ENCODE measurements at regions not wholly inside any gene's neighbourhood (a gene's known extent, or its start where the extent isn't known, plus 50 kb on each side); places are given as distances from the start of the nearest gene placed in this dataset.

GRCh38 chr13:40275155-40275554 is 391.3 kb downstream of the FOXO1 start:
- H2AFZ ChIP-seq = no peak overlapping the region
- H4K20me1 ChIP-seq (replicated peaks; ENCODE audit: insufficient read depth) = no peaks in the 10 kb centered on the region
- no peak overlapping the region for H3K4me3 Mint-ChIP-seq
- no peaks in the 10 kb centered on the region for H3K9me3 Mint-ChIP-seq
- H3K4me1 ChIP-seq (ENCODE audit: insufficient read depth) = peaks cover 14% of the 10 kb centered on the region
- H3K4me1 Mint-ChIP-seq = peaks cover 28% of the 10 kb centered on the region
- peaks cover 2% of the 10 kb centered on the region for H3K27me3 Mint-ChIP-seq (ENCODE audit: insufficient read depth, low read depth, poor library complexity)
- H3K79me2 ChIP-seq (replicated peaks; ENCODE audit: insufficient read depth) = no peaks in the 10 kb centered on the region
- H3K27ac Mint-ChIP-seq = no peak overlapping the region
- no peak for TF ChIP-seq CTCF (conservative IDR thresholded peaks at IDR 0.05; ENCODE audit: low read depth in 2 of 2)
- no peak for TF ChIP-seq ETS1 (IDR thresholded peaks at IDR 0.05)
- no peak for TF ChIP-seq ZNF331 (CRISPR knock-in tag; IDR thresholded peaks at IDR 0.05; ENCODE audit: low read depth)
- no peaks in the 10 kb centered on the region for H3K36me3 Mint-ChIP-seq (ENCODE audit: low read depth)
- no peak overlapping the region for H3K4me2 ChIP-seq
- no peaks in the 10 kb centered on the region for H3F3A ChIP-seq (replicated peaks; ENCODE audit: low read depth)
- no peaks in the 10 kb centered on the region for H3K27me3 ChIP-seq (ENCODE audit: insufficient read depth)
- H3K36me3 ChIP-seq (ENCODE audit: insufficient read depth) = no peaks in the 10 kb centered on the region
- no peak for DNase-seq (ENCODE audit: low spot score)
- no peak overlapping the region for H3K4me3 ChIP-seq
- H3K27ac ChIP-seq (ENCODE audit: low read depth) = no peak overlapping the region
- H3K9me2 ChIP-seq (ENCODE audit: insufficient read depth) = peaks cover 4% of the 10 kb centered on the region; the same call in 1 of the 2 replicates
- no peak for ATAC-seq

GRCh38 chr13:40275636-40276035 is 390.8 kb downstream of the FOXO1 start:
- Histone ChIP-seq H3K4me2 (no peak overlapping the region), H3K36me3 (ENCODE audit: insufficient read depth) (no peaks in the 10 kb centered on the region), H4K20me1 (replicated peaks; ENCODE audit: insufficient read depth) (no peaks in the 10 kb centered on the region), H3F3A (replicated peaks; ENCODE audit: low read depth) (no peaks in the 10 kb centered on the region), H3K4me1 (ENCODE audit: insufficient read depth) (peaks cover 14% of the 10 kb centered on the region), H3K4me3 (no peak overlapping the region), H3K27ac (ENCODE audit: low read depth) (no peak overlapping the region), H3K79me2 (replicated peaks; ENCODE audit: insufficient read depth) (no peaks in the 10 kb centered on the region), H3K9me2 (ENCODE audit: insufficient read depth) (peaks cover 4% of the 10 kb centered on the region; the same call in 1 of the 2 replicates), H3K27me3 (ENCODE audit: insufficient read depth) (no peaks in the 10 kb centered on the region), H2AFZ (no peak overlapping the region)
- no peaks in the 10 kb centered on the region for H3K36me3 Mint-ChIP-seq (ENCODE audit: low read depth)
- DNase-seq (ENCODE audit: low spot score) (no peak), ATAC-seq (no peak)
- no peaks in the 10 kb centered on the region for H3K9me3 Mint-ChIP-seq
- H3K4me1 Mint-ChIP-seq = peaks cover 28% of the 10 kb centered on the region
- H3K27ac Mint-ChIP-seq = no peak overlapping the region
- peaks cover 2% of the 10 kb centered on the region for H3K27me3 Mint-ChIP-seq (ENCODE audit: insufficient read depth, low read depth, poor library complexity)
- H3K4me3 Mint-ChIP-seq = no peak overlapping the region
- TF ChIP-seq NANOG (IDR thresholded peaks at IDR 0.05; ENCODE audit: borderline replicate concordance) = no peak
- no peak for TF ChIP-seq JUNB (IDR thresholded peaks at IDR 0.05; ENCODE audit: unreplicated experiment)
- no peak for TF ChIP-seq REST (IDR thresholded peaks at IDR 0.05; ENCODE audit: unreplicated experiment)
- no peak for TF ChIP-seq CTCF (conservative IDR thresholded peaks at IDR 0.05; ENCODE audit: low read depth in 2 of 2)
- TF ChIP-seq EZH2 (IDR thresholded peaks at IDR 0.05; ENCODE audit: low read depth, unreplicated experiment) = no peak
- TF ChIP-seq CREB1 (CRISPR knock-in tag; IDR thresholded peaks at IDR 0.05; ENCODE audit: low read depth) = no peak
- no peak for TF ChIP-seq ZNF114 (CRISPR knock-in tag; IDR thresholded peaks at IDR 0.05)
- TF ChIP-seq ETS1 (IDR thresholded peaks at IDR 0.05) = no peak
- TF ChIP-seq ZNF331 (CRISPR knock-in tag; IDR thresholded peaks at IDR 0.05; ENCODE audit: low read depth) = no peak
- no peak for TF ChIP-seq POLR2AphosphoS5 (IDR thresholded peaks at IDR 0.05; ENCODE audit: low read depth)

Measured in GM23338 (cell line).